HCEC 1CT (cell line): ENCODE measurements at regions not wholly inside any gene's neighbourhood (a gene's known extent, or its start where the extent isn't known, plus 50 kb on each side); places are given as distances from the start of the nearest gene placed in this dataset.
A peak's percentile ranks its signal among the peaks of the same experiment; 100 is the strongest.
"Not testable (repeated sequence)": the region's sequence is repeated elsewhere in the genome, so short reads cannot be mapped to it uniquely, and the experiment has no call there.

ENCODE experiments used
- DNase-seq: peaks from one replicate; pipeline ENCODE4 v3.0.0-alpha.2; 2017

DNA sequence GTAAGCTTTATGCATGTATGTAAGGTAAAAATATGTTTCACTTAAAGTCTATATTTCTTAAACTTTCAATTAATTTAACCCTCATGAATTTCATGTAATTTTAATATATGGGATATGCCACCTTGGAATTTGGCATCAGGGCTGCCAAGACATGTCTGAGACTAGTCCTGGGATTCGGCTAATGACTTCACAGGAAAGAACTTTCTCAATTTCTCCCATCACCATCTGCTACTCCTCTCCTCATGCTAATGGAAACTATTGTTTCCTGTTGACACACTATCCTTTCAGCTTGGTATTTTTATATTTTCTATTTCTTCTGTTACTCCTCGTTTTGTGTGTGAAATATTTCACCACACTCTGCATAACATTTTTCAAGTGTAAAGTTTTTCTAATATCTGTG, 205.9 kb downstream of the ARL4A start:
- no peak for DNase-seq

DNA sequence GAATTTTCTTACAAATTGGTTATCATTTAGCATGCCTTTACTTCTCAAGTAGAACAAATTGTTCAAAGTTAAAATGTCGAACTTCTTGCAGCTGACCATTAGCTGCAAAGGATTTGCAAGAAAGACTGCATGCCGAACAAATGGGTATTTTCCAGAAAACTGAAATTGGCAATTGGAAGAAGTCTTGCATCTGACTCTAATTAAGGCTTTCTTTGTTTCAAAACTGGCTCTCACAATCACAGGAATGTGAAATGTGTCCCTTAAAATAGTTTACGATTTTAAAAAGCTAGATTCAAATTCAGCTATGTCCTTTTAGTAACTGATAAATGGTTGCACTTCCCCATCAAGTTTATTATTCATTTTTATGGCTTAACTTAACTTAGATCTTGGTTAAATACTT, 207.9 kb downstream of the ARL4A start:
- no peak for DNase-seq

DNA sequence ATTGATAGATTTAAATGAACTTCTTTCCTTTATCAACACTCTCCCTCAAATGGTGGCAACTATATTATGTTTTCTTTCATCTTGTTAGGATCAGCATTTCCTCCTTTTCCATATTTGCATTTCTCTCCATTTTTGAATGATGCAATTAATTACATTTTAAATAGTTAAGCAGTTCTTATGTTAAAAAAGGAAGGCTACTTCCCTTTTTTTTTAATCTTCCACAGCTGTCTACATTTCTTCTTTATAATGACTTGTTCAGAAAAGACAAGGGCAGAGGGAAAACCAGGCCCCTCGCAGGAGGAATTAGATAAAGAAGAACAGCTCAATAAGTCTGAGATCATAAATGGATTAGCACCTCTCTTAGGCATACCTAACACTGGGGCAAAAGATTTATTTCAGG, 208.9 kb downstream of the ARL4A start:
- no peak for DNase-seq

DNA sequence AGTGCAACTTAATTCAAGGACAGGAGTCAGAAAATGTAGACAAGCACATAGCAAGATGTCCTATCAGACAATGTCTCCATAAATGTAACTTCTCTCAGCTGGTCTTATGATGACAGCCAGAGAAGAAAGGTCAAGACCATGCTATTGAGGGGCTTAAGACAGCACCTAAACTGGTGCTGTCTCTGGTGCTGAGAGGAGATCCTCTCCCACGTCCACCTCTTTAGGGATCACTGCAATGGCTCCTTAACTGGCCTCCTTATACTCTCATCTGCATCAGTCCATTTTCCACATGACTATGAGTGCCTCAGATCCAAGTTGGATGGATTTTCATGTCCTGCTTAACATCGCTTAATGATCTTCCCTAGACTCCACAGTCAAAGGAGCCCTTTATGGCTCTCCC, 210.6 kb downstream of the ARL4A start:
- no peak for DNase-seq

DNA sequence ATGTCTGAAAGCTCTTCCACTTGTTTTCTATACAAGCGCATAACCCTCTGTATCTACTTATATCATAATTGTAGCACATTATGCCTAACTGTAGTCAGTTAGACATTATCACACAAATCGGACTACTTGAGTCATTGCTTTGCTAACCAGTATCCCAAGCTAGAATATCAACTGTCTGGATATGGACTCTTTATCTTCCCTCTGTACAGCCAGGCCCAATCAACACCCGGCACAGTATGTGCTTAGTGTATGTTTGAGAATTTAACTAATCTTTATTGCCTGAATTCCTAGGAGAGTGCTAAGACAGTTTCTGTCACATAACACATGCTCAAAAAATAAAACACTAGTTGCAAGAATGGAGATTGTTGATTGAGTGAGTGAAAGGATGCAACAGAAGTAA, 211.2 kb downstream of the ARL4A start:
- no peak for DNase-seq

DNA sequence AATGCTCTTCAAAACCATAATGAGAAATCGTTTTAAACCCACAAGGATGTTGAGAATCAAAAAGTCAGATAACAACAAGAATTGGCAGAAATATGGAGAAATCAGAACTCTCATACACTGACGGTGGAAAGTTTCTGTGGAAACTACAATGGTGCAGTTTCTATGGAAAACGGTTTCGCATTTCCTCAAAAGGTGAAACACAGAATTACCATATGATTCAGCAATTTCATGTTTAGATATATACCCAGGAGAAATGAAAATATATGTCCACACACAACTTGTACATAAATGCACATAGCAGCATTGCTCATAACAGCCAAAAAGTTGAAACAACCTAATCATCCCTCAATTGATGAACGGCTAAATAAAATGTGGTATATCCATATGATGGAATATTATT, 218.2 kb downstream of the ARL4A start:
- no peak for DNase-seq

DNA sequence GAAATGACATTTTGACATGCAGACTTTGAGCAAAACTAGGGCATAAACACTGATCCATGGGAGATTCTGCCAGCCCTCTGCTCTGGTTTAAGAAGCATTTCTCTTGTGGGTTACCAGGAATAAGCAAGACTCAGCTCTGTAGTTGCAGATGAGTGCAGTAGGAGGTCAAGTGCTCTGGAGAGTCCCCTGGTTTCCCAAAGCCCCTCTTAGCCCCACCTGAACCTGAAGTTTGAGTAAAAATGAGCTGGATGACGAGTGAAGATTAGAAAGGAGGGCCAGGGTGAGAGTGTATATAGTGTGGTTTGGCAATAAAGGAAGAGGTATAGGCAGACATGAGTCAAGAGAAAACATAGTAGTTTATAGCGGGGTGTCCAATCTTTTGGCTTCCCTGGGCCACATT, 220.3 kb downstream of the ARL4A start:
- DNase-seq = no peak

DNA sequence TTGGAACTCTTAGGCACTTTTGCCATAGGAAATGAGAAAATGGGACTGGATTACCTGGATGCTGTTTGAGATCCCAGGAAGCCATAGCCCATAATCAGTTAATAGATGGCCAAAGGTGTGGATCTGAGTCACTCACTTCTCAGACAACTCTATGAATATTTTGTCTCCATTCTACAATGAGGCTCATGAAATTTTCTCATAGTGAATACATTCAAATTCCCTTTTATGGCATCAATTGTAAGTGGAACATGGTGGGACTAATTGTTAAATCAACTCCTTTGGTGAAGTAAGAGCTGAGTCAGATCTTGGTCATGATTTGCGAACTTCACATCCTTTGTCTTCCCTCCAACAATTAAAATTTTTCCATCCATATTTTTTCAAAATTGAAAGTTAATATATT, 222.1 kb downstream of the ARL4A start:
- no peak for DNase-seq

DNA sequence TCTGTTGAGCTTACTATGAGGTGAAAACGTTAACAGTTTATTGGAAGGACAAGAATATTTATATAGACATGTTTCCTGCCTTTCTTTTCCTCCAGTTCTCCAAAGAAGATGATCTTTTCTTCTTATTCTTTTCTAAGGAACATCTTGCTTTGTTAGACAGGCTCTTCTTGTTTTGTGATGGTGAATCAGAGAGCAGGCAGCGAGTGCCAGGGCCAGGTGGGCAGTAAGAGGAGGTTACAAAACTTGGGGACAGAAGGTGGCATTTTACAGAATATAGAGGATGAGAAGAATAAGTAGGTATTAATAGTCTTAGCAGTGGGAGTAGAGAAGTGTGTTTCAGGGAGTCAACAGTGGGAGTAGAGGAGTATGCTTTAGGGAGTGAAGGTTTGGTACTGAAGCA, 223.6 kb downstream of the ARL4A start:
- DNase-seq = no peak

DNA sequence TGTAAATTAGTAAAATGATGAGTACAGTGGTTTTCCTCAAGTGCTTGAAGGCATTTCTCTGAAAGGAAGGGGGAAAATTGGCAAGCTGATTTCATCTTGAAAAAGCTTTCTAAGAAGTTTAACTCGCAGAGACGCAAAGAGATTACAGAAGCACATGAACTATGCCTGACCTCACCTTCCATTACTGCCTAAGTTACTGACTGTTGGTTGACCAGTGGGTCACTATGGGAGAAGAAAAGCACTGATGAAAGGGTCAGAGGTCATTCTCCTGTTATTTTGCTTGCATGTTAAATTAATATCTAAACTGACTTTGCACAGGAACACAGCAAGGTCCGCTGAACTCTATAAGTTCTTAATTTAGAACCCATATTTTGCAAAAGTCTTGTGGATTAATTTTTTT, 225.6 kb downstream of the ARL4A start:
- no peak for DNase-seq

DNA sequence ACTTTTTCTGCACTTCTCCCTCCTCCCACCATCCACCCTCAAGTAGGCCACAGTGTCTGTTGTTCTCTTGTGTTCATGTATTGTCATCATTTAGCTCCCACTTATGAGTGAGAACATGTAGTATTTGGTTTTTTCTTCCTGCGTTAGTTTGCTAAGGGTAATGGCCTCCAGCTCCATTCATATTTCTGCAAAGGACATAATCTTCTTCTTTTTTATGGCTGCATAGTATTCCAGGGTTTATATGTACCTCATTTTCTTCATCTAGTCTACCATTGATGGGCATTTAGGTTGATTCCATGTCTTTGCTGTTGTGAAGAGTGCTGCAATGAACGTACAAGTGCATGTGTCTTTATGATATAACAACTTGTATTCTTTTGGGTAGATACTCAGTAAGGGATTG, 230.4 kb downstream of the ARL4A start:
- no peak for DNase-seq

DNA sequence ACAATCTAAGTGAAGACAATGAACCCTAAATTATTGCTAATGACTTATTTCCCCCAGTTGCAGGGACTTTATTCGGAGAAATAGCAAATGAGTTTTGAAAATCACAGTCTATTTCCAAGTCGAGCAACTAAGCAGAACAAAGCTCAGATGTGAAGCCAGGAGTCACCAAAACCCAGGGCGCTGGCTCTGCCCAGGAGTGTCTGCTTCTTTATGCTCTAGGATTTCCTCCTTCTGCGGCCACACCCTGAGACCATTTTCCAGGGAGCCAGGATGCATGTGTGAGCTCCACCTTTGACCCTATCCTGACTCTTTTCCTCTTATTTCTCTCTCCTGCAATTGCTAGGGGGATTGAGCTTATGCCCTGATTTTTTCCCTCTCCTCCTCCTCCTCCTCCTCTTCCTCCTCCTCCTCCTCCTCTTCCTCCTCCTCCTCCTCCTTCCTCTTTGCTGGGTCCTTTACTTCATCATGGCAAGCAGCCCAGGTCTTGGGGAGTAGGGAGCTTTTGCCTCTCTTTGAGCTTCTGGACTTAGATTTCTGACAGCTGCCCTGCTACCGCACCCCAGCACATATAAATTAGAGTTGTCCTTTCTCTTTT, 234.4 kb downstream of the ARL4A start:
- DNase-seq = no peak

DNA sequence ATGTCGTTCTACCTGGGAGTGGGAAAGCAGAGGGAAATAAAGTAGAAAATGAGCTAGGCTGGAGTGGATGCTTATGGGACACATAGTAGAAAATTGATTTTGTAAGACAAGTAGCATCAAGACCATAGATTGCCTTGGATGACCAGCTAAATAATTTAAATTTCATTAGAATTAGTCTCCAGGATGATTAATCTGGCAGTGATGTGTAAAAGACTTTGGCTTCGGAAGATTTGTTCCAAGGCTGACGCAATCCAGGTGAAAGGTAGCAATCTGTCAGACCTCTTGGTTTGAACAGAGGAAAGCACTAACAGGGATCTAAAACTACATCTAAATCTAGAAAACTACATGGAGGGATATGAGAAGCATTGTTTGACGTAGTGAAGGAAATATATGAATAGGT, 236.5 kb downstream of the ARL4A start:
- peak; percentile 68 for DNase-seq

DNA sequence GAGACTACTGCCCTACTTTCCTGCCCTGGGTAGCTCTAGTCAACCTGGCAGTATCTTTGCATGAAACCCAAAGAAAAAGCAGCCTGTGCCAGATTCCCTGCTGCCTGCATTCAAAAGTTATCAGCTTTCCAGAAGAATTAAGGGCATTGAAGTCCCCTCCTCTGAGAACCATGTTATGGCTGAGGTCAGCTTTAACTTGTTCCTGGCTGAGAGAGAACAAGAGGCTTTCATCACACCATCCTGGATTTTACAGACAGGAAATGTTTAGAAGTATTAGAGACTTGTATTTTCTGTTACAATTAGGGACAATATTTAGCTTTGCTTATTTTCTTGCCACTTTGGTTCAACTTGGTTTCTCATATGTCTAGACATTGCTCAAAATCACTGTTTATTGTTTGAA, 238.8 kb downstream of the ARL4A start:
- DNase-seq = no peak

DNA sequence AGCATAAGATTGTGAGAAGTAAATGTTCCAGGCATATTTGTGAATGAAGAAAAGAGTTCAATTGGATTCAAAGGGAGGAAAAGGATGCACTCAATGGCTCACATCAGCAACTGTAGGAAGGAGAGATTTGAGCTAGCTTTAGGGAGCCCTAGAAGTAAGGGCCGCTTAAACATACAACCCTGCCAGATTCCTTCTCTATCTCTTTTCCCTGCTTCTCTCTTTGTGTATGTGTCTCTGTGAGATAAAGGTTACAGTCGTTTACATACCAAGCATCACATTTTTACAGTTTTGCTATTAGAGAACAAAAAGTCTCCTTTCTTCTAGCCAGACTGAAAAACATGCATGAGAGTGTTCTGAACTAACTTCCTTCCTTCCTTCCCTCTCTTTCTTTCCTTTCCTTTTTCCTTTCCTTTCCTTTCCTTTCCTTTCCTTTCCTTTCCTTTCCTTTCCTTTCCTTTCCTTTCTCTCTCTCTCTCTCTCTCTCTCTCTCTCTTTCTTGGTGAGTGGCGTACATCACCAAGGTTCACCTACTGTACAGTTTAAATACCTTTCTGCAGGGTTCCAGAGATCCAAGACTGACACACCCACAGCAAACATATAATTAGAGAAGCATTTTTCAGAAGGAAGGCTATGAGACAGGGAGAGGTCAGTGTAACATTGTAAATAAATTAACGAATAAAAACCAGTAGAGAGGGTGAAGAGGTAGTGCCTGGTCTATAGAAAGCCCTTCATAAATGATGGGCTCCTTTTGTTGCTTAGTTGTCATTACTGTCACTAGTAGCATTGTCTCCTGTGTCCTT, 240.4 kb downstream of the ARL4A start:
- DNase-seq = no peak

DNA sequence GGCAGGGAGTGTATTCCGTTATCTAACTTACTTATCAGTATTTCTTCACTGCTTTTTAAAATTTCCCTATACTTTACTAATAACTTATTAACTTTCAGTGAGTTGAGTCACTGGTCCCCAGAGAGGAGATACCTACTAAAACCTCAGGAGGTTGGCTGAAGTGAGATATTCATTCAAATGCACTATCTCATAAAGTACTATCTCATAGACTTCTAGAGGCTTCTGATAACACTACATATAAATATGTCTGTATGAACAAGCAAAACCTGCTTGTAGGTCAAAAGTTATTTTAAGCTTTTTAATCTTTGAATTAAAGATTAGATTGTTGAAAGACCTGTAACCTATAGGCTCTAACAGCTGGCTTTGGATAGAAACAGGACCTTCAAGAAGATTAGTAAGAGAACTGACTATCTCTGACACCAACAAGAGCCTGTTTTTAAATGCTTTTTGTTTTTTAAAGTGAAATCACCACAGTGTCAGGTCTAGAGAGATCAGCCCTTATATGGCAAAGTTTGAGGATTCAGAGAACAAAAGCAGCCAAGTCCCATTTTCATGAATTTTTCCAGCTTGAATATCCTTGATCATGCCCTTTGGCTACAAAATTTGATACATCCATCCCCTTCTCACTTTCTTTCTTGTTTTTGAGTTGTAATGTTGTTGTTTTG, 242.2 kb downstream of the ARL4A start:
- DNase-seq = no peak

DNA sequence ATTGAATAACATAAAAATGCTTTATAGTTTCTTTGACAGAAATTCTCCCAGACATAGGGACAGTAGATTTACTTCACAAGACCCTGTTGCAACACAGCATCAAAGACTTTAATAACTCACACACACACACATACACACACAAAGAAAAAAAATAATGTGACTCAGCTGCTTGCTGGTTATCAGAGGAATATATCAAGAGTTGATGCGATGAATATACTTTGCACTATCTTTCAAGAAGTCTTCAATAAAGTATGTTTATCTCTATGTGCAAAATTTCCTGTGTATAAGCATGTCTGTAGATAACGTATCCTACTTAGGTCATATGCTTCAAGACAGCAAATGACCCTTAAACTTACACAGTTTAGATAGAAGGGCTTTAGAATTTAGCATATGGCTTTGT, 243.1 kb downstream of the ARL4A start:
- DNase-seq = no peak

DNA sequence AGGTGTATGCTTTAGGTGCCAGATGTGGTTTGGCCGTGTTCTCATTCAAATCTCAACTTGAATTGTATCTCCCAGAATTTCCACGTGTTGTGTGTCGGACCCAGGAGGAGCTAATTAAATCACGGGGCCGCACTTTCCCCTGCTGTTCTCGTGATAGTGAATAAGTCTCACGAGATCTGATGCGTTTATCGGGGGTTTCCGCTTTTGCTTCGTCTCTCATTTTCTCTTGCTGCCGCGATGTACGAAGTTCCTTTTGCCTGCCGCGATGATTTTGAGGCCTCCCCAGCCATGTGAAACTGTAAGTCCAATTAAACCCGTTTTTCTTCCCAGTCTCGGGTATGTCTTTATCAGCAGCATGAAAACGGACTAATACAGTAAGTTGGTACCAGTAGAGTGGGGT, 244.0 kb downstream of the ARL4A start:
- DNase-seq = not testable (repeated sequence)

DNA sequence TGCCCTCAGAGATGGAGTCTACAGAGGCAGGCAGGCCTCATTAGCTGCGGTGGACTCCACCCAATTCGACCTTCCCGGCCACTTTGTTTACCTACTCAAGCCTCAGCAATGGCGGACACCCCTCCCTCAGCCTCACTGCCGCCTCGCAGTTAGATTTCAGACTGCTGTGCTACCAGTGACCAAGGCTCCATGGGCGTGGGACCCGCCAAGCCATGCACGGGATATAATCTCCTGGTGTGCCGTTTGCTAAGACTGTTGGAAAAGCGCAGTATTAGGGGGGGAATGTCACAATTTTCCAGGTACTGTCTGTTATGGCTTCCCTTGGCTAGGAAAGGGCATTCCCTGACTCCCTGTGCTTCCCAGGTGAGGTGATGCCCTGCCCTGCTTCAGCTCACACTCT, 252.3 kb downstream of the ARL4A start:
- no peak for DNase-seq

DNA sequence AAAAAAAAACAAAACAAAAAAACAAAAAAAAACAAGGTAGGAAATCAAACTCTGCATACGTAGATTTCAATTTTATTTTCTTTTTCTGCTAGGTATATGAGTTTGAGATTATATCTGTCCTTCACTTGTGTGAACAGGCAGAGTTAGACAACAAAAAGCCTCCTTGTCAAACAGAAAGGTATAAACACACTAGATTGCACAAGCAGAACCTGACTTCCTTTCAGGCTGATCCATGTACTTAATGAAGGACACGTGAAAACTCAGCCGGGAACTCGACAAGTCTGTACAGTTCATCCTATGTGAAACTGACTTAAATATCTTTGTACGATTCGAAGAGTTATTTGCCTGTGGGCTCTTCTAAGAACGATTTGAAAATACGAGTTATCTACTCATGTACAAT, 254.1 kb downstream of the ARL4A start:
- no peak for DNase-seq

DNA sequence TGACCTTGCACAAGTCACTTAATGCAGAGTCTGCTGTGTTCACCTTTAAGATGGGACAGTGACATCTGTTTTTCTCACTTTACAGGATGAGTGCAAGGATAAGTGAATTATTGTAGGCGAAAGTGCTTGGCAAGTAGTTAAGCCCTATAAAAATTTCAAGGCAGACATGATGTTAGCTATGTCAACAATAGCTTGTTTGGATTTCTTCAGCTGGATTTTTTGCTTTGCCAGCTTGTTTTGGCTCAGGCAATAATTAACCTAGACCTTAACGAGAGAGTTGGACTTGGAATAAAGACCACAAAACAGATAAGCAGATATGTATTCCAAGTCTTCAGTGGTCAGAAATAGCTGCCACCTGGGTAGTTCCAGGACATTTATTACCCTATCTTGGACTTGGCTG, 255.2 kb downstream of the ARL4A start:
- DNase-seq = no peak

DNA sequence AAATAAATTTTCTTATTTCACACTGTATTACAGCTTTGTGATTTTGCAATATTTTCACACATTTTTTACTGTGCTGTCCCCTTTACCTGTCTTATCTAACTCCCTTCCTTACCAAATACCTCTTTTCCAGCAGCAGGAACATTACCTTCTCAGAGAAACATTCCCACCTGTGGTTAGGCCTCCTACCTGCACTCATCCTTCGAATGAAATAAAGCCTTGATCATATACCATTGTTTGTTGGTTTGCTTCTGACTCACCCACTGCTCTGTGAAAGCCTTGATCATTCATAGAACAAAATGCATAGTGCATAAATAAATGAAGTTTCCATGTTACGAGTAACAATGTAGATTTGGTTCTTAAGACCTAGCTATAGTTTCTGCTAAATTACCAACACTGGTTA, 256.3 kb downstream of the ARL4A start:
- no peak for DNase-seq

DNA sequence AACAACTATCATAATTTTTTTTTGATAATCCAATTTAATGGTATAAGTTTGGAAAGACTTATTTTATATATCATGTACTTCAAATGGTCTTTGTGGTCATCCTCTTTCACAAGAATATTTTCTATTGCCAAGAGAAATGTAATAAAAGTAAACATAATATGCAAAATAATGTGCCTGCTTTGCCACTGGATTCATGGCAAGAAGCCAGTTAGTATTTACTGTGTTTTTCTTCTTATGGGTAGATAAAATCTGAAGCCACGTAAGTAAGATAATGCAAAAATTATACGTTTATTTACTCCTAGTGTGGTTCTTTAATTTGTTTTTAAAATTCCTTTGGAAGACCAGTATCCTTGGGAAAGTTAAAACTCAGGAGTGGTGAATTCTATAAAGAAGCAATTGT, 258.5 kb downstream of the ARL4A start:
- DNase-seq = no peak

DNA sequence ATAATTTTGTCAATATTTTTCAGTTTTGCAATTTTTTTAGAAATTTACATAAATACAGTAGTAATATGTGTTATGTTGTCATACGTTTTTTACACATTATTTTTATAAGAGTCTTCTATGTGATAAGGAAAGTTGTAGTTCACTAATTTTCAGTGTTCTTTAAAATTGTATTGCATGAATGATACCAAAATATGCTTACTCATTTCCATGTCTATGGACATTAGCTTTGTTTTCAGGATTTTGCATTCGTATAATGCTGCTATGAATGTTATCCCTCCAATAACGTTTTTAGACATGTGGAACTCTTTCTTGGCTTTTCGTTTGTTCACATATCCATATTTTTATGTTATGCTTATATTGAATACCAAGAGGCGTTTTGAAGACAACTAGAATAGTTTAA, 260.0 kb downstream of the ARL4A start:
- no peak for DNase-seq
